ENCODE measurements at regions not wholly inside any gene's neighbourhood (a gene's known extent, or its start where the extent isn't known, plus 50 kb on each side); places are given as distances from the start of the nearest gene placed in this dataset.
A peak's percentile ranks its signal among the peaks of the same experiment; 100 is the strongest.

DNA sequence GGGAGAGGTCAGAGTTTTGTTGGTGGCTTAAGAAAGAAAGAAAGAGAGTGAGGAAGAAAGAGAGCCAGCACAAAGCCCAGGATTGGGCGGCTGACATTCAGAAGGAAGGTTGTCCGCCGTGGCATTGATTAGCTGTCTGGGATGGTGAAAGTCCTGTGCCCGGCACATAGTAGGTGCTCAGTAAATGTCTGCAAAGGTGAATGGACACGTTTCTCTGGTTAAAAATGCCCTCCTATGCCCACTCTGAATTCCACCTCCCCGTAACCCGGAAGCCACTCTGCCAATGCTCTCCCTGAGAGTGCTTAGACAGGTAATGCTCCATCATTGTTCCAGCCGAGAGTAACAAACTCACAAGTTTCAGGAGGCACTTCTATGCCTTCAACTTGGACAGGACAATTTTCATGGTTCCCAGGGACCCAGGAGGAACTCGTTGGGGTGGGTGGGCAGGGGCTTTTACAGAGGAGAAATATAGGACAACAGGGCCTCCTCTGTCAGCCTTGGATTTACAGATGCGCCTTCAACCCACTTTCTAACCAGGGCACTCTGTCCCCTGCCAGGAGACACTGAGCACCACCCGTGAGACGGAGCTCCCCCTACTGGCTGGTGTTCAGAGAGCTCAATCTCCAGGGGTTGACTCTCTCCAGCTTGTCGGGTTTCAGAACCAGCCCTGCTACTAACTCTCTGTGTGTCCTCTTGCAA is 411.5 kb upstream of the ZMIZ1 start:
- Histone ChIP-seq H3K4me3 (replicated peaks in 1 of 3) (no peak overlapping the region), H3K27ac (peak overlapping the region; percentile 43 to 60 (median 50)), H3K9me3 (no peaks in the 10 kb centered on the region), H3K27me3 (no peaks in the 10 kb centered on the region), H3K36me3 (no peaks in the 10 kb centered on the region), H3K4me1 (peaks cover 10 to 20% of the 10 kb centered on the region in 2 donors)
- DNase-seq: peak; percentile 72 to 75
- intact Hi-C loops (cut with DNase I): no loop called here
- TF ChIP-seq CTCF (IDR thresholded peaks at IDR 0.05) (peak in 5 of 6 experiments; percentile 35 to 61 (median 56)), POLR2A (IDR thresholded peaks at IDR 0.05) (no peak)
- 55 to 59% methylated on average over 13 of the region's 13 CpGs for WGBS, 2 donors

DNA sequence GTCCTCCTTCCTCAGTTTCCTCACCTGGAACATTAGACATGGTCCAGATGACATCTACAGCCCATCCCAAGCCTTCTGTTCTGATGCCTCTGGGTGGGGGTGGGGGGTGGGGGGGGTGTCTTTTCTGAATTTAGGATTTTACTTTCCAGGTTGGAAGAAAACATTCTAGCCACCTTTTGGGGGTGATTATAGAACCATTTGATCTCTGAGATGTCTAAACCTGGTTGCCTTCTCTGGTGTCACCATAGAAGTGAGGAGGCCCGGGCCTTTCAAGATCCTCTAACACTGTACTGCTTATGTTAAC is 411.0 kb upstream of the ZMIZ1 start:
- 75 to 80% methylated on average over 1 of the region's 1 CpG for WGBS, 2 donors
- H3K4me1 ChIP-seq: peaks cover 10 to 20% of the 10 kb centered on the region in 2 donors
- TF ChIP-seq POLR2A (IDR thresholded peaks at IDR 0.05) (no peak), CTCF (IDR thresholded peaks at IDR 0.05) (no peak)
- H3K27ac ChIP-seq: no peak overlapping the region
- no peak overlapping the region for H3K4me3 ChIP-seq (replicated peaks in 1 of 3)
- no peaks in the 10 kb centered on the region for H3K9me3 ChIP-seq
- no peak for DNase-seq
- H3K27me3 ChIP-seq: no peaks in the 10 kb centered on the region
- no peaks in the 10 kb centered on the region for H3K36me3 ChIP-seq
- intact Hi-C loops (cut with DNase I): no loop called here

DNA sequence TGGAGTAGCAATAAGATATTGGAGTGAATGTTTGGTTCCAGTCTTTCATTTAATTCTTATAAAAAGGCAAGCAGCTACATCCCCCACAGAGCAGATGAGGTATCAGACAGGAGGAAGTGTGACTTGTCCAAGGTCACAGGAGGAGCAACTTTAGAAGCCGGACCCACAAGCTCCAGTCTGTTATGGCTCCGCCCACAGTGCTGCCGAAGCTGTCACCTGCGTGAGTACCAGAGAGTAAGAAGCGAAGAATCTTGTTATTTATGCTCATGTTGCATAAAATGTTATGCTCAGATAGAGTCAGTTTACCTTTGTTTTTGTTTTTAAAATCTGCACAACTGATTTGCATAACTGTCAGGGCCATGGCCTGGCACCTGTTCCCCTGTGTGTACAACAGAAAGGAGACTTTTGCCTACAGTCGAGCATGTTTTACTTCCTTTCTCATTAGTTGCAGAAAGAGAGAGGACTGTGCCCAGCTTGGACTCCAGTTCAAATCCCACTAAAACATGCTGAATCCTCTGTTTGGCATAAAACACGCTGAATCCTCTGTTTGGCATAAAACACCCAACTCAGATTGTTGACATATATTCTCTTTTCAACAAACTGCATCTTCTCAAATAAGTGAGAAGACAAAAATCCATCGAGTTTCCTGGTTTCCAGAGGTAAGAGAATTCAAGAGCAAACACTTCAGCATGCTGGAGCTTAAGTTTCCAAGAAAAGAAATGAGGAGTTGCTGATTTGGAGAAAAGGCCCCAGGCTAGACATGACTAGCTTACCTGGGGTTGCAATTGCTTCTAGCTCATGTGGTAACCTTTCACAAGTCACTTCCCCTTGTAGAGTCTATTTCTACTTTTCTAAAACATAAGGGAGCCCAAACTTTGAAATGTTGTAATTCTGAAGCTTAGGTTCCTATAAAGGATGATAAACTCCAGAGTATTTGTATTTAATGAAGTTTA is 409.8 kb upstream of the ZMIZ1 start:
- WGBS, 2 donors: 85 to 87% methylated on average over 8 of the region's 8 CpGs
- Histone ChIP-seq H3K4me3 (replicated peaks in 1 of 3) (no peak overlapping the region), H3K27me3 (no peaks in the 10 kb centered on the region), H3K9me3 (no peaks in the 10 kb centered on the region), H3K27ac (no peak overlapping the region), H3K4me1 (peaks cover 10 to 20% of the 10 kb centered on the region in 2 donors), H3K36me3 (no peaks in the 10 kb centered on the region)
- TF ChIP-seq POLR2A (IDR thresholded peaks at IDR 0.05) (no peak), CTCF (IDR thresholded peaks at IDR 0.05) (no peak)
- DNase-seq: no peak
- intact Hi-C loops (cut with DNase I): no loop called here

DNA sequence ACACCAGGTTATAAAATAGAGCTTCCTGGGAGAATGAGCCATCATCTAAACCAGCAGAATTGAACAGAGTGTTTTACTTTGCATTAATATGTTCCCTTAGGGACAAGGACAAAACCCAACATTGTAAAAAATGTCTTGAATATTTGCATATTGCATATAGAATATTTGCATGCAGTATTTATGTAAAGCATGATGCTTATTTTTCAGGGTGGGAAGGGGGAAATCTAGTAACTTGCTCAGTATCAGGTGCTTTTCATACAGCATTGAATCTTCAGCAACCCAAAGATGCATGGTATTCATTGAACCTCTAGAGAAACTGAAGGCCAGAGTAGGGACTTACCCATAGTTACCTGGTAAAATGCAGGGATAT is 409.2 kb upstream of the ZMIZ1 start:
- no peak overlapping the region for H3K27ac ChIP-seq
- H3K9me3 ChIP-seq: no peaks in the 10 kb centered on the region
- no peak overlapping the region for H3K4me3 ChIP-seq (replicated peaks in 1 of 3)
- H3K4me1 ChIP-seq: peaks cover 10 to 20% of the 10 kb centered on the region in 2 donors
- H3K27me3 ChIP-seq: no peaks in the 10 kb centered on the region
- H3K36me3 ChIP-seq: no peaks in the 10 kb centered on the region
- no peak for DNase-seq
- TF ChIP-seq CTCF (IDR thresholded peaks at IDR 0.05) (no peak), POLR2A (IDR thresholded peaks at IDR 0.05) (no peak)
- intact Hi-C loops (cut with DNase I): no loop called here

Data from thyroid gland (tissue), 4 donors.